ENCODE measurements at regions not wholly inside any gene's neighbourhood (a gene's known extent, or its start where the extent isn't known, plus 50 kb on each side); places are given as distances from the start of the nearest gene placed in this dataset.

DNA sequence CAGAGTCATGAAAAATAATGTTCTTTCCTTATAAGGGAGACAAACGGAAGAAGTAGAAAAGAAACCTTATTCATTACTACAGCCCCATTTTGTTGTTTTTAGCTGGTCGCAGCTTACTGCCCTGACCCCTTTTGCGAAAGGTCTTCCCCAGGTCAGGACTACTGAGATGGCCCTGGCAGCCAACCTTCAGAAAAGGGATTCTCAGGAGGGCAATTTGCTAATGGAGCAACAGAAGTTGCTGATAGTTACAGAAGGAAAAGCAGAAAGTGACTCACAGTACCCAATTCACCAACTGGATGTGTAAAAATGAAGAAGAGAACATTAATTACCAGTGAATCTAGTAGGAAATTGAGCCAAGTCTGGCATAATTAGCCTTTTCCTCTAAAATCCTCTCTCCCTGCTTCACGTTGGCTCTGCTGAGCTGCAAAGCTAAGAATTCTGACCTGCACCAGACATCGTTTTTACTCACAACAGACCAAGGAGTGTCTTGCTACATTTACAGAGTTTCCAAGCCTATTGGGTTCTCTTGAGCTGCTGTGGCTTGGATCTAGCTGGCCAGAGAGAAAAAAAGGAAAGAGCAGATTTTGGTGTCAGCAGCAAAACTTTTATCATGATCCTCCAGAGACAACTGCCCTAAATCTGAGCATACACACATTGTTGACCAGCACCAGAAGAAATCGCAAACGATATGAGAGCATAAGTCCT is 499.9 kb upstream of the FZD8 start:
- peak; percentile 35 for DNase-seq (ENCODE audit: low read depth)
- H3K4me3 ChIP-seq (ENCODE audit: low read depth, low read length): no peak overlapping the region

DNA sequence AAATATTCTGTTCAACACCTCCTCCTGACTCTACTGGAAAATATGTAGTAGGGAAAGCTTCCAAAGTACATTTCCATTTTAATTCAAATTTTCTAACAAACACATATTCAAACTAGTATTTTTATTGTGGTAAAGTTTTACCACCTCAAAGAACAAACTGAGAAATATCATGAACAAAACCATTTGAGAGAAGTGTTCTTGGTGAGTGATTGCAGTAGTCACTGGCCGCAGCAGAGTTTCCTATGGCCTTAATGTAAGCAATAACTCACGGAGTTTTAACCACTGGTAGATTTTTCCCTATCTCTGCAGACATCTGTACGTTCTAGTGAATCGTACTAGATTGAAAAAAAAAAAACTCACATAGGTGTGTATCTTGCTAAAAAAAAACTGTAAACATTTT is 487.0 kb upstream of the FZD8 start:
- no peak overlapping the region for H3K4me3 ChIP-seq (ENCODE audit: low read depth, low read length)
- no peak for DNase-seq (ENCODE audit: low read depth)

DNA sequence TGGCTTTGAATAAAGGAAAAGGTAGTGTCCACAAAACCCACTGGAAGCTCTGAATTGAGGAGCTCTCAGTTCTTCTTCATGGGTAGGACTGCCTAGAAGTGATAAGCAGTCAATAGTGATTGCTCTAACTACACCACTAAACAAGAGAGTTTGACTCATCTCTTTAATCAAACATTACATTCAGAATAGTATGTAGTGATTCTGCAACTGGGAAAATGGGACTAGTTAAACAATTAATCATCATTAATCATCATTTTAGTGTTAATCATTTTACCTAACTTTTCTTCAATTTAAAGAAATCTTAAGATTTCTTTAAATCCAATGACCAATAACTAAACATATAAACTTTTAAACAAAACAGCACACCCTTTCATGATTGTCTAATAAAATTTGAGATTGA is 484.0 kb upstream of the FZD8 start:
- H3K4me3 ChIP-seq (ENCODE audit: low read depth, low read length): no peak overlapping the region
- DNase-seq (ENCODE audit: low read depth): no peak

DNA sequence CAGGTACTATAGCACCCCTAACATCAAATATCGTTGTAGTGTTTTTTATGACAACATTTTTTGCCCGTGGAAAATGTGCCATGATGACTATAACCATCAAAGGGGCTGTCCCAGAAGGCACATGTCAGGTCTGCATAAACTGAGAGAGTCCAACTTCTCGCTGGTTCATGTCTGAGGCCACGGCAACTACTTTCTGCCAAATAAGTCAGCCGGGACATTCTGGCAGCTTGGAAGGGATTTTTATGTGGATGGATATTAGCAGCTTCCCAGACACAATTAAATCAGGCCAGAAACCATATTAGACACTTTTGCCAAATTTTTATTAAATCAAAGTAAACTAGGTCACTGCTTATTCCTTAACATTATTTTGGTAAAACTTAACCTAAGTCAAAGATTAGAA is 477.4 kb upstream of the FZD8 start:
- no peak overlapping the region for H3K4me3 ChIP-seq (ENCODE audit: low read depth, low read length)
- DNase-seq (ENCODE audit: low read depth): no peak

DNA sequence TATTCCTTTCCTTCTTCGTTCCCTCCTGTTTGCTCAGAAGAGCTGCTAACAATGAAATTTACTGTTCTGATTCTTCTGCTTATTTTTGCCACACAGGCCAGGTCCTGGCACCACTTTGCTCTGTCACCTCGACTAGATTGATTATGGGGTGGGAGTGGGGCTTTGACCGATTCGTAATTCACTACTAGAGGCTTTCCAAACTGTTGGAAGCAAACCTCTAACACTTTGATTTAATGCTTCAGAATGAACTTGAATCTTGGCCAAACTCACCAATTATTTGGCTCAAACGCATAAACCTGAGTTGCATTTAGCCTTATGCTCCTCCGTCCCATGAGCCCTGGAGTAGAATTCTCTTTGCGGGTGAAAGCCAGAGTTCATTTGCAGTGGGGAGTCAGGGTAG is 476.2 kb upstream of the FZD8 start:
- no peak overlapping the region for H3K4me3 ChIP-seq (ENCODE audit: low read depth, low read length)
- DNase-seq (ENCODE audit: low read depth): no peak

DNA sequence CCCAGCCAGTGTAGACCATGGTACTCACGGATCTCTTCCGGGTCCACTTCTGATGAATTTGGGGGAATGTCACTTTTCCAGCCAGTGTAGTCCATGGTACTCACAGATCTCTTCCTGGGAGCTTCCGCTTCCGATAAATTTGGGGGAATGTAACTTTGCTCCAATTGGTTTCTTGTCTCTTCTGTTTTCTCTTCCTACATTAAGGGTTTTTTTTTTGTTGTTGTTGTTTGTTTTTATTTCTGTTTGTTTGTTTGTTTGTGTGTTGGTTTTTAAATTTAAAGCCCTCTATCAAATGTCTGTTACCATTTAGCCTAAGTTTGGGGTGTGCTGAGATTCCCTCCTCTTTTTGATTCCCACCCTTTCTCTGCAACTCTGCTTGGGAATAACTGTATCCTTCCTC is 475.8 kb upstream of the FZD8 start:
- no peak overlapping the region for H3K4me3 ChIP-seq (ENCODE audit: low read depth, low read length)
- DNase-seq (ENCODE audit: low read depth): no peak

DNA sequence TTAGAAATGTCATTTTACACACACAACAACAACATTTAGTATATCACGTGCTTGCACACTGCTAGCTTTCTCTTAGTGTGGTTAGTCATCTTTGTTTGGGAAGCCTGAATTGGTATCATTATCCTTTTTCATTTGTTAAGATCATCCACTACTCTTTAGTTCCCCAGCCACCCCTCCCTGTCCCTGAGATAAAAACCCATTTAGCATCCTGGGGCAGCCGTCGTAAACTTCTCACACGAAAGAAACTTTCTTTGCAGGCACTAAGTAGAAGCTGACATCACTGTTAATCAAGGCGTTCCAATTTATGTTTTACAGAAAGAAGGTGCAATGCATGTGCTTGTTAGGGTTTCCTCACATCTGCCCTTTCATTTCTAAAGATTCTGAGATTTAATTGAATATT is 475.1 kb upstream of the FZD8 start:
- no peak overlapping the region for H3K4me3 ChIP-seq (ENCODE audit: low read depth, low read length)
- no peak for DNase-seq (ENCODE audit: low read depth)

DNA sequence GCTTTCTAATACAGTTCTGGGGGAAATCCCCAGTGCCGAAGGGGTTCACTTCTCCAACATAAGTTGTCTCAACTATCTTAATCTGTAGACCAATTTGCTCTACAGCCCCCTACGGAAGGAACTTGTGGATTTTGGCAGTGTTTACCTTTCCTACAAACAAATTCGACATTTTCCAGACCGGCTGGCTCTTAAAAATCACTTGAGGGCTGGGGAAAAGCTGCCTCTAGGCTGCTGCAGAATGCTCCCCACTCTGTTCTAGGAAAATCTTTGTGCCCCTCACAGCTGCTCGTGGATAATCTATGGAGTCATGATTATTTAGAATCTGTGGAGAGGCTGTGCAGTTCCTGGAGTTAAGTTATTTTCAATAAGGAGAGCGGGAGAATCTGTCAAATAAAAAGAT is 474.6 kb upstream of the FZD8 start:
- no peak overlapping the region for H3K4me3 ChIP-seq (ENCODE audit: low read depth, low read length)
- no peak for DNase-seq (ENCODE audit: low read depth)

DNA sequence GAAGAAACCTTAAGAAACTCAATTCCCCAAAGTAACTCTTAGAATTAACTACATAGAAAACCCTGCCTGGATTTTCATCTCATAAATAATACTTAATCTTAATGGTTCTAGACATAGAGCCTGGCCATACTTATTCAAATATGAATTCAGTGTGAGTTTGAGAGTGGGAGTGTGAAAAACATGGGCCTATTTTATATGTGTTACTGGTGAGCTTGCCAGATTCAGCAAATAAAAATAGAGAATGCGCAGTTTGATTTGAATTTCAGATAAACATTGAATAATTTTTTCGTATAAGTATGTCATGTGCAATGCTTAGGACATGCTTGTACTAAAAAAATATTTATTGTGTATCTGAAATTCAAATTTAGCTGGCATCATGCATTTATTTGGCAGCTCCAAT is 473.9 kb upstream of the FZD8 start:
- H3K4me3 ChIP-seq (ENCODE audit: low read depth, low read length): no peak overlapping the region
- DNase-seq (ENCODE audit: low read depth): no peak

DNA sequence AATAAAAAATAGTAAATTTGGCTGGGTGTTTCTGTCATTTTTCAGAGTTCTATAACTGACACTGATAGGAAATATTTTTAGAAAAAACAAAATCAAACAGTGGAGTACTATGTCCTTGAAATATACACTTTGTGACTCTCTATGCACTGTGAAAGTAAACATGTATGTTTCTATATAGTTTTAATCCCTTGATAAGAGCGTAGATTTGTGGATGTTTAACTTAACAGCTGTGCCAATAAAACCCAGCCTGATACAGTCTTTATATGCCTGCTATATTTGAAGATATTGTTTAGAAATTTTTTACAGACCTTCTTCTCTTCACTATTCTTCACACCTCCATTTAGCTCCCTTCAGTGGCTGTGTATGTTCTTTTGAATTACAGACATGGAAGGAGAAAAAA is 473.3 kb upstream of the FZD8 start:
- no peak overlapping the region for H3K4me3 ChIP-seq (ENCODE audit: low read depth, low read length)
- DNase-seq (ENCODE audit: low read depth): no peak

DNA sequence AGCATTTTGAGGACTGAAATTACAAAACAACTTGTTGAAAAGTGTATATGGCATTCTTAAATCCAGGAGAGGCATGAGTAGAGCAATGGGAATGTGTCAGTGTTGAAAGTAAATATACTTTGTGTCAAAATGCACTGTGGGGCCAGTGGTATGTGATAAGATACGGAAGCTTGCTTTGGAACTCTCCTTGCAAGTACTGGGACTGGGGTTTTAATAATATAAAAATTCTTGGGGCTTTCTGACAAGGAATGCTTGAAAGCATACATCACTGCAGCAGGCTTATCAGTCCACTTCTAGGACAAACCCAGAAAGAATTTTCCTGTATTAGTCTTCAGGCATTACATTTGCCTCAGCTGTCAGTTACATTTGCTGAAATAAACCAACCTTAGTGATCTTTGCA is 472.8 kb upstream of the FZD8 start:
- DNase-seq (ENCODE audit: low read depth): peak; percentile 33
- H3K4me3 ChIP-seq (ENCODE audit: low read depth, low read length): no peak overlapping the region

DNA sequence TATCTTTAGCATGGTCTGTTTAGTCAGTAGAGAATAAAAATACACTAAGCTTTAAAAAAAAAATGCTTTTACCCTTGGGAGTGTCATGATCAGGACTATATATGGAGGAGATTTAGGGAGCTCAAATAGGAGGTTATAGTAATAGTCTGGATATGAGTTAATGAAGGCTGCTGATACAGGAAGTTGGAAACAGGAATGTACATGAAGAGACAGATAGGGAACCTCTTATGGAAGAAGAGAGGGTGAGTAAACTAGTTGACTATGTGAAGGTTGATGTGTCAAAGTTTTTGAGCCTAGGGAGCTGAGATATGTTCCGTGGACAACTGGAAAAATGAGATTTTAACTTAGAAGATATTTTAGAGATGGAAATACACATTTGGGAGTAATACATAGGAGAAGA is 472.0 kb upstream of the FZD8 start:
- DNase-seq (ENCODE audit: low read depth): no peak
- H3K4me3 ChIP-seq (ENCODE audit: low read depth, low read length): no peak overlapping the region

DNA sequence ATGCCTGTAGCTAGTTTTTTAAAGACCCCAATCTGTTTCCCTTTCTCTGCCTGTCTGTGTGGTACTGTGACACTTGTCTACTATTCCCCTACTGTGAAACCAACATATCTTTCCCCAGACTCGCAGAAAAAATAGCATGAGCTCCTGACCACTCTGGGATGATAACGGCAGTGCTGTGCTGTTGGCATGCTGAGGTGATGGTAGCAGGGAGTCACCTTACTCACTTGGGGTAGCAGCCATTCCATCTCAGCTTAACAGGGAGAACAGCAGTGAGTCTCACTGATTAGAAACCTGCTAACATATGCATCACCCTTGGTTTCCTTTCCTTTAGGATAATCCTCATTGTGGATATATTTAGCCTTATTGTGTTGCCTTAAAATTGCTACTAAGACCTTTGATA is 469.6 kb upstream of the FZD8 start:
- no peak for DNase-seq (ENCODE audit: low read depth)
- H3K4me3 ChIP-seq (ENCODE audit: low read depth, low read length): no peak overlapping the region

DNA sequence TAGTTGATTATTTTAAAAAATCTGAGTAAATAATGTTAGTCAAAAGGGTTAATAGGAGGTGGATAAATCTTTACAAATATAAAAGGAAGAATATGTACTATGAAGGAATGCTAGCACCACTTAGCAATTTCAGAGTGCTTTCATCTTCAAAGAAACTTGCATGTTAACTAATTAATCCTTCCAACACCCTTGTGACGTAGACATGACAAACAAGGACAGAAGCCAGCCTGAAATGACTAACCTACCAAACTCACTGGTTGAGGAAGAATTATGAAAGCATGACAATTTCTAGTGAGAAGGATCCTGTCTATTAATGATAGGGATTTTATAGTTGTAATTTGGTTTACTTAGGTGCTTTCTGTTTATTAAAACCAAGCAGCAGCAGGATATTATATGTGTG is 468.0 kb upstream of the FZD8 start:
- no peak for DNase-seq (ENCODE audit: low read depth)

DNA sequence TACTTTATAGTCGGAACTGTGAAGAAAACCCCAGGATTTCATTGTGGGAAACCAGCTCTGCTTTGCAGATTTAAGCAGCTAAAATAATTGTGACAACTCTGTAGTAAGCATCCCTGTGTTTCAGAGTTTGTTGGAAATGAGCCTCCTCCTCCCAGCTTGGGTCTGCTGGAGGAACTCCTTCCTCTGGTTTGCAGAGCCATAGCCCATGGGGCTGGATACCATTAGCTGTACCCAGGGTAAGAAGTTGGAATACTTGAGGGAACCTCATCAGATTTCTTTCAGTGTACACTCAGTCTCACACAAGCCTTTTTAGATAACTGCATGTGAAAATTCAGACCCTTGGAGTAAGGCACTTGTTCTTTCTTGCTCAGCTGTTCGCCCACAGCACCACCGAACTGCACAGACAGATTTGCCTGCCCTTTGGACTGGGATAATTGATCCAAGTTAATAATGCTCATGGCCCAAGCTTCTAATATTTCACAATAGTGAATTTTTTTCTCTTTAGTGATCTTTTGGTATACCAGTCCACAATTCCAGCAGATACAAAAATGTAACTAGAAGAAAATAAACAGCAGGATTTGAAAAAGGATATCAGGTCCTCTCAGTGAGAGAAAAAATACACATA is 467.4 kb upstream of the FZD8 start:
- no peak for DNase-seq (ENCODE audit: low read depth)

More for the DNA sequence above, 468.0 kb upstream of the FZD8 start:
- no peak overlapping the region for H3K4me3 ChIP-seq (ENCODE audit: low read depth, low read length)

DNA sequence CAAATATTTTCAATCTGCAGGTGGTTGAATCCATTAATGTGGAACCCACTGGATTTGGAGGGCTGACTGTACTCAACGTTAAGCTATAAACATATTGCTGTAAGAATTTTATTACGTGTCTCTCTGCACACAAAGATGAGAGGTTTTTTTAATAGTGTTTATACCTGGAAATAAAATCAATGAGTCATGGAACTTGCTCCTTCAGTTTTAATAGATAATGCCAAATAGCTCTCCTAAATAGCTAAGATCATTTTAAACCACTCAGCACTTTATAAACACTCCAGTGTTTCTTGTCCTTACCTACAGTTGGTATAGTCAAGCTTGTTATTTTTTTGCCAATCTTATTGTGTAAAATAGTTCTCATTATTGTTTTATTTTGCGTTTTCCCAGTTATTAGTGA is 455.6 kb upstream of the FZD8 start:
- DNase-seq (ENCODE audit: low read depth): no peak
- no peak overlapping the region for H3K4me3 ChIP-seq (ENCODE audit: low read depth, low read length)

More for the DNA sequence above, 467.4 kb upstream of the FZD8 start:
- no peak overlapping the region for H3K4me3 ChIP-seq (ENCODE audit: low read depth, low read length)

DNA sequence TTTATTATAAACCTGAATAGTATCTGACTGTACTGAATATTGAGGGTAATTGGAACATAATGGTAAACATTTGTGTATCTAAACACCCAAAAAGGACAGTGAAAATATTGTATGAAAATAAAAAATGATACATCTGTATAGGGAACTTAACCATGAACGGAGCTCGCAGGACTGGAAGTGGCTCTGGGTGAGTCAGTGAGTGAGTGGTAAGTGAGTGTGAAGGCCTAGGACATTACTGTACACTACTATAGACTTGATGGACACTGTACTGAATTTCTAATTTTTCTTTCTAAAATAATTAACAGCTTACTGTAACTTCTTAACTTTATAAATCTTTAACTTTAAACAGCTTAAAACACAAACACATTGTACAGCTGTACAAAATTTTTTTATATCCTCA is 454.5 kb upstream of the FZD8 start:
- H3K4me3 ChIP-seq (ENCODE audit: low read depth, low read length): no peak overlapping the region
- no peak for DNase-seq (ENCODE audit: low read depth)

DNA sequence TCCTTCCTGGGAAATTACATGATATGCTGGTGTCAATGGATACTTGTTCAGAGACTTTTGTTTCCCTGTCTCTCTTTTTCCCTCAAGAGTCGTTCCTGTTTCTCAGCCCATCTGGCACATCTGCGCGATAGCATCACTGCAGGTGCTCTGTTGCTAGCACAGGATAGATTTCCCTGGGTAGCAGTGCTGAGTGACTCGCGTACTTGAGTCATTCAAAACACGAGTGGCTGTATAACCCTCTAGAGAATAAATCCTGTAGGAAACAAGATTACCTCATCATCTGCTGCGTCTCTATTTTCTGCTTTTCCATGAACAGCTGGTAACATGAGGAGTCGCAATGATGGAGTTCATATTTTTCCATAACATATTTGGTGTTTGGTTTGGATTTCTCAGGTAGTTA is 452.0 kb upstream of the FZD8 start:
- H3K4me3 ChIP-seq (ENCODE audit: low read depth, low read length): no peak overlapping the region
- peak; percentile 13 for DNase-seq (ENCODE audit: low read depth)

DNA sequence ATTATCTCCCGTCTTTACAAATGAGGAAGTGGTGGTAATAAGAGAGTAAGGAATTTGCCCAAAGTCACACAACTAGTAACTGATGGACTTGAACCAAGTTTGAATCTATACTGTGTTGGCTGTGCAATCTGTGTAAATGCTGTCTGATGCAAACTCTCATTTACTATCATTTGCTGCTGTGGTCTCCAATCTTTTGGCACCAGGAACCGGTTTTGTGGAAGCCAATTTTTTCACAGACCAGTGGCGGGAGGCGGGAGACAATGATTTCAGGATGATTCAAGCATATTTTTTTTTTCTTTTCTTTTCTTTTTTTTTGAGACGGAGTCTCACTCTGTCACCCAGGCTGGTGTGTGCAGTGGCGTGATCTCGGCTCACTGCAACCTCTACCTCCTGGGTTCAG is 450.0 kb upstream of the FZD8 start:
- DNase-seq (ENCODE audit: low read depth): no peak
- H3K4me3 ChIP-seq (ENCODE audit: low read depth, low read length): no peak overlapping the region

DNA sequence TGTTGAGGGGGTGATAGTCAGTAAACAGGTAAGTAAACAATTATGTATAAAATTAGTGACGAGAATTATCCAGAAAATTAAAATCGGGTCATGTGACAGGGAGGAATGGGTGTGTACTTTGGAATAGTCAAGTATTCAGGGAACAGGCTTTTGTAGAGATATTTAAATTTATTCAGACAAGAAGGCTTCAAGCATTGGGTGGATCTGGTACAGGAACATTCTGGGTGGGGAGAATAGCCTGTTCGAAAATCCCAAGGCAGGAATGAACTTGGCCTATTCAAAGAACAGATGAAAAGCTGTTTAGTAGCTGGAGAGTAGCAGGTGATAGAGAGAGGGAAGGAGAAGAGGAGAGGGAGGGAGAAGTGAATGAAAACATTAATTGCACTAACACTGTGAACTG is 448.9 kb upstream of the FZD8 start:
- DNase-seq (ENCODE audit: low read depth): no peak
- H3K4me3 ChIP-seq (ENCODE audit: low read depth, low read length): no peak overlapping the region

DNA sequence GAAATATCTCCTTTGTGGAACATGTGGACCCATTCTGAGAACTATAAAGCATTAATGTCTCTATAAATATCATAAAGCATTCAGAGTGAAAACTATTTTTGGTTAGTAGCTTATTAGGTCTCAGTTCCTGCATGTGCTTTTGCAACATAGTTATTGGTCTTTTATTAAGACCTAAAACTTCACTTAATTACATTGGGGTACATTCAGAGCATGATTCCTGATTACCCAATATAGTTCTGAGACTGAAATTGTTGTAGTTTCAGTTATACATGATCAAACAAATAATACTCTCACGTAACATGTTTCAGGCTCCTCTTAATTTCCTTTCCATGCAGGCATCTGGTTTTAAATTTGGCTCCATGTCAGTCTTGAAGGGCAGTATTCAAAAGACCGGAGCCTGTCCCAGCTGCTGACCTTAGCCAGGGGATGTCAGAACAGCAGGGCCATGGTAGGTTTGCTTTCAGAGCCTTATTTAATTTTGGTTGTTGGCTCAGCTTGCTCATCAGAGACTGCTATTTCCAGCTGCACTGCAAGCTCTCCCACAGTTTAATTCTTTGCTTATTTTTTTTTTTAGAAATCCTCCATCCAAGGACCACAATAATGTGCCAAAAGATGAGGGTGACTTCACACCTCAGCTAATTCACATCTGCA is 447.8 kb upstream of the FZD8 start:
- no peak overlapping the region for H3K4me3 ChIP-seq (ENCODE audit: low read depth, low read length)
- DNase-seq (ENCODE audit: low read depth): no peak

Measured in skeletal muscle cell (primary cell).